Astrocyte (in vitro differentiated cells and primary cell): ENCODE measurements at regions not wholly inside any gene's neighbourhood (a gene's known extent, or its start where the extent isn't known, plus 50 kb on each side); places are given as distances from the start of the nearest gene placed in this dataset.

Source experiments
- DNase-seq: peaks from one replicate; pipeline ENCODE4 v3.0.0-alpha.2; 2010; ENCODE audit warnings: low read depth
- FAIRE-seq: peaks from 2 replicates; lab custom pipeline; 2011; peaks lifted over from hg19 to GRCh38; lab: Jason Lieb, UNC
- H2AFZ ChIP-seq: 2 replicates; pipeline ENCODE4 v1.6.0; 2012; ENCODE audit warnings: low read depth, low read length, inconsistent platforms
- H3K27ac ChIP-seq: 2 replicates; pipeline ENCODE4 v1.5.1; 2011; ENCODE audit warnings: low read depth, low read length, inconsistent platforms
- H3K27me3 ChIP-seq: 2 replicates; pipeline ENCODE4 v1.6.0; 2011; ENCODE audit warnings: low read length, inconsistent platforms; ENCODE audit not compliant: insufficient read depth
- H3K36me3 ChIP-seq: 2 replicates; pipeline ENCODE4 v1.5.1; 2011; ENCODE audit warnings: low read length, inconsistent platforms; ENCODE audit not compliant: insufficient read depth
- H3K4me1 ChIP-seq: 2 replicates; pipeline ENCODE4 v1.5.1; 2011; ENCODE audit warnings: low read length, inconsistent platforms; ENCODE audit not compliant: insufficient read depth
- H3K4me2 ChIP-seq: 2 replicates; pipeline ENCODE4 v1.6.0; 2012; ENCODE audit warnings: low read length, inconsistent platforms
- H3K4me3 ChIP-seq: 2 replicates; pipeline ENCODE4 v1.5.1; 2011; ENCODE audit warnings: low read depth, mild to moderate bottlenecking, low read length, inconsistent platforms; ENCODE audit not compliant: insufficient read depth
- H3K79me2 ChIP-seq: 2 replicates; pipeline ENCODE4 v1.6.0; 2012; ENCODE audit warnings: mild to moderate bottlenecking, low read length, inconsistent platforms; ENCODE audit not compliant: insufficient read depth
- H3K9ac ChIP-seq: 2 replicates; pipeline ENCODE4 v1.6.0; 2012; ENCODE audit warnings: mild to moderate bottlenecking, low read length, inconsistent platforms
- H3K9me3 ChIP-seq: 2 replicates; pipeline ENCODE4 v1.5.1; 2012; ENCODE audit warnings: low read depth, mild to moderate bottlenecking, low read length, inconsistent platforms; ENCODE audit not compliant: insufficient read depth
- H4K20me1 ChIP-seq: 2 replicates; pipeline ENCODE4 v1.6.0; 2012; ENCODE audit warnings: low read length, inconsistent platforms; ENCODE audit not compliant: insufficient read depth
- H3K27ac Mint-ChIP-seq: one replicate; pipeline ENCODE4 v1.8.0; 2021; ENCODE audit warnings: mild to moderate bottlenecking, mixed read lengths; ENCODE audit not compliant: unreplicated experiment
- H3K27me3 Mint-ChIP-seq: one replicate; pipeline ENCODE4 v1.8.0; 2021; ENCODE audit warnings: low read depth, mixed read lengths; ENCODE audit not compliant: unreplicated experiment
- H3K36me3 Mint-ChIP-seq: one replicate; pipeline ENCODE4 v1.8.0; 2021; ENCODE audit warnings: low read depth, mixed read lengths; ENCODE audit not compliant: unreplicated experiment
- H3K4me1 Mint-ChIP-seq: one replicate; pipeline ENCODE4 v1.8.0; 2021; ENCODE audit warnings: low read depth, mixed read lengths; ENCODE audit not compliant: unreplicated experiment
- H3K4me3 Mint-ChIP-seq: one replicate; pipeline ENCODE4 v1.8.0; 2021; ENCODE audit warnings: mild to moderate bottlenecking, moderate library complexity, mixed read lengths; ENCODE audit not compliant: unreplicated experiment
- H3K9me3 Mint-ChIP-seq: one replicate; pipeline ENCODE4 v1.8.0; 2021; ENCODE audit warnings: mild to moderate bottlenecking, mixed read lengths; ENCODE audit not compliant: unreplicated experiment
- CTCF ChIP-seq: IDR thresholded peaks from 2 replicates; pipeline ENCODE4 v1.5.1; 2011; ENCODE audit warnings: low read depth, mild to moderate bottlenecking, inconsistent platforms, low read length, moderate library complexity; ENCODE audit not compliant: insufficient read depth
- EZH2 ChIP-seq: IDR thresholded peaks from 2 replicates; pipeline ENCODE4 v1.6.1; 2012; ENCODE audit warnings: mild to moderate bottlenecking, low read length, inconsistent platforms; ENCODE audit not compliant: insufficient read depth

- H2AFZ ChIP-seq: no peak overlapping the region
- Mint-ChIP-seq H3K4me3 (no peak overlapping the region), H3K36me3 (no peaks in the 10 kb centered on the region), H3K4me1 (no peaks in the 10 kb centered on the region), H3K9me3 (no peaks in the 10 kb centered on the region), H3K27ac (no peak overlapping the region), H3K27me3 (no peaks in the 10 kb centered on the region)
- no peak overlapping the region for H3K9ac ChIP-seq
- no peaks in the 10 kb centered on the region for H3K36me3 ChIP-seq
- no peaks in the 10 kb centered on the region for H3K4me1 ChIP-seq
- no peak overlapping the region for H3K27ac ChIP-seq
- no peak overlapping the region for H3K4me2 ChIP-seq
- no peak overlapping the region for H3K4me3 ChIP-seq
- no peaks in the 10 kb centered on the region for H3K79me2 ChIP-seq
- no peaks in the 10 kb centered on the region for H3K27me3 ChIP-seq
- no peaks in the 10 kb centered on the region for H4K20me1 ChIP-seq
- FAIRE-seq (no peak), DNase-seq (no peak)
- H3K9me3 ChIP-seq: no peaks in the 10 kb centered on the region
- TF ChIP-seq CTCF (no peak), EZH2 (no peak)
Observed at GRCh38 chr4:147347217-147347616, 133.7 kb upstream of the EDNRA start.

GRCh38 chr4:147349193-147349592 is 131.7 kb upstream of the EDNRA start:
- H3K36me3 Mint-ChIP-seq: no peaks in the 10 kb centered on the region
- Histone ChIP-seq H3K9ac (no peak overlapping the region), H2AFZ (no peak overlapping the region), H4K20me1 (no peaks in the 10 kb centered on the region), H3K36me3 (no peaks in the 10 kb centered on the region), H3K4me3 (no peak overlapping the region), H3K79me2 (no peaks in the 10 kb centered on the region), H3K4me2 (no peak overlapping the region), H3K9me3 (no peaks in the 10 kb centered on the region), H3K27ac (no peak overlapping the region), H3K4me1 (no peaks in the 10 kb centered on the region), H3K27me3 (no peaks in the 10 kb centered on the region)
- peak; percentile 53 for DNase-seq
- H3K27me3 Mint-ChIP-seq: no peaks in the 10 kb centered on the region
- no peaks in the 10 kb centered on the region for H3K4me1 Mint-ChIP-seq
- H3K4me3 Mint-ChIP-seq: no peak overlapping the region
- FAIRE-seq: no peak
- H3K9me3 Mint-ChIP-seq: no peaks in the 10 kb centered on the region
- H3K27ac Mint-ChIP-seq: no peak overlapping the region
- TF ChIP-seq EZH2 (no peak), CTCF (no peak)

- Histone ChIP-seq H3K36me3 (no peaks in the 10 kb centered on the region), H3K27ac (no peak overlapping the region), H3K4me2 (no peak overlapping the region), H3K9me3 (no peaks in the 10 kb centered on the region), H3K9ac (no peak overlapping the region), H3K79me2 (no peaks in the 10 kb centered on the region), H3K4me3 (no peak overlapping the region), H3K4me1 (peaks cover 10% of the 10 kb centered on the region), H4K20me1 (no peaks in the 10 kb centered on the region), H2AFZ (no peak overlapping the region), H3K27me3 (no peaks in the 10 kb centered on the region)
- DNase-seq: no peak
- H3K4me3 Mint-ChIP-seq: no peak overlapping the region
- no peak overlapping the region for H3K27ac Mint-ChIP-seq
- H3K36me3 Mint-ChIP-seq: no peaks in the 10 kb centered on the region
- no peaks in the 10 kb centered on the region for H3K4me1 Mint-ChIP-seq
- TF ChIP-seq CTCF (no peak), EZH2 (no peak)
- H3K27me3 Mint-ChIP-seq: no peaks in the 10 kb centered on the region
- no peaks in the 10 kb centered on the region for H3K9me3 Mint-ChIP-seq
- FAIRE-seq: no peak
Observed at GRCh38 chr4:147351083-147351787, 129.7 kb upstream of the EDNRA start.
